Spleen (tissue), 11 donors: ENCODE measurements at regions not wholly inside any gene's neighbourhood (a gene's known extent, or its start where the extent isn't known, plus 50 kb on each side); places are given as distances from the start of the nearest gene placed in this dataset.

Experiments used
- DNase-seq: peaks from one replicate; pipeline ENCODE4 v3.0.0-alpha.2; 2020
- H3K27ac ChIP-seq, 8 donors: fragments of 200-600 bp; sonication (generic) in 7 of 8; 1 replicate in 4 of 8; 2 replicates in 4 of 8; pipeline versions ENCODE4 v1.5.0 to v1.8.0; 2016 to 2021; ENCODE audit warnings: inconsistent platforms in 4 of 8, mild to moderate bottlenecking in 4 of 8, moderate library complexity in 1 of 8
- H3K27me3 ChIP-seq, 7 donors: fragments of 200-600 bp; sonication (generic) in 6 of 7; replicated peaks in 1 of 7; 1 replicate in 4 of 7; 2 replicates in 3 of 7; pipeline versions ENCODE4 v1.5.0 to v1.8.0; 2016 to 2021; ENCODE audit warnings: inconsistent platforms in 3 of 7, mild to moderate bottlenecking in 1 of 7
- H3K36me3 ChIP-seq, 6 donors: fragments of 200-600 bp; sonication (generic) in 5 of 6; 1 replicate in 4 of 6; 2 replicates in 2 of 6; pipeline versions ENCODE4 v1.5.0 to v1.8.0; 2016 to 2021; ENCODE audit warnings: inconsistent platforms in 2 of 6
- H3K4me1 ChIP-seq, 6 donors: fragments of 200-600 bp; sonication (generic) in 5 of 6; 1 replicate in 3 of 6; 2 replicates in 3 of 6; pipeline versions ENCODE4 v1.5.0 to v1.8.0; 2016 to 2021; ENCODE audit warnings: inconsistent platforms in 3 of 6
- H3K4me3 ChIP-seq, 8 donors: fragments of 200-600 bp; sonication (generic) in 7 of 8; 1 replicate in 4 of 8; 2 replicates in 4 of 8; pipeline versions ENCODE4 v1.5.0 to v1.8.0; 2016 to 2021; ENCODE audit warnings: inconsistent platforms in 4 of 8, mild to moderate bottlenecking in 4 of 8, moderate library complexity in 2 of 8
- H3K9me3 ChIP-seq, 8 donors: fragments of 200-600 bp; sonication (generic) in 7 of 8; 1 replicate in 4 of 8; 2 replicates in 4 of 8; pipeline versions ENCODE4 v1.5.0 to v1.8.0; 2016 to 2021; ENCODE audit warnings: inconsistent platforms in 4 of 8
- CTCF ChIP-seq, 11 experiments: fragments of 200-600 bp in 7 of 11; fragments of 450-650 bp in 4 of 11; sonication (generic) in 4 of 11; IDR thresholded peaks in 8 of 11; conservative IDR thresholded peaks in 3 of 11; 1 replicate in 7 of 11; 2 replicates in 4 of 11; pipeline versions ENCODE4 v1.4.0 to v1.8.0; 2016 to 2021; ENCODE audit warnings: antibody characterized with exemption in 11 of 11, inconsistent platforms in 4 of 11, mild to moderate bottlenecking in 1 of 11
- POLR2A ChIP-seq, 3 donors: fragments of 450-650 bp; IDR thresholded peaks; one replicate each; pipeline ENCODE4 v1.5.1; 2017; ENCODE audit warnings: antibody characterized with exemption in 3 of 3, mild to moderate bottlenecking in 1 of 3
- POLR2AphosphoS5 ChIP-seq, 3 donors: sonication (generic); formaldehyde crosslinking; IDR thresholded peaks; one replicate each; pipeline ENCODE4 v1.5.1; 2017; ENCODE audit warnings: antibody characterized with exemption in 3 of 3
- WGBS, 5 donors: extraction: QIAGEN DNeasy Blood & Tissue Kit in 3 of 5; methylation state at CpG; one replicate each; pipeline versions ENCODE4 v1.1.5 to v1.1.7; 2013 to 2018; 5-methylcytosine and 5-hydroxymethylcytosine counted together
- intact Hi-C: fragments of 100-400 bp; cut with DNase I; formaldehyde crosslinking; loops from one replicate; pipeline ENCODE4 v1.15.0; 2023; ENCODE audit warnings: low total_unique reads
- donor health status: healthy with polysubstance abuse.
- donor health status: DM: no; HTN: no; CAD: no; lungs with moderate emphysema.
- donor health status: DM: no; HTN: no; CAD: no.
- donor health status: Bipolar disorder and iron deficiency.
- donor health status: healthy.
- donor health status: DM: no; HTN: no; CAD: no.
- donor health status: DM: yes; HTN: yes; CAD: no.

- 85 to 92% (median 87%) methylated on average over 4 of the region's 4 CpGs for WGBS, 5 donors
- no peaks in the 10 kb centered on the region for H3K9me3 ChIP-seq
- DNase-seq: no peak
- H3K27ac ChIP-seq: peak overlapping the region in 2 of 8 donors; percentile 8 to 13
- H3K36me3 ChIP-seq: no peaks in the 10 kb centered on the region
- H3K4me1 ChIP-seq: peaks cover 0 to 44% (median 18%) of the 10 kb centered on the region in 6 donors
- intact Hi-C loops: no loop called here
- TF ChIP-seq POLR2A (IDR thresholded peaks at IDR 0.05): no peak
- no peak for TF ChIP-seq POLR2AphosphoS5 (IDR thresholded peaks at IDR 0.05)
- TF ChIP-seq CTCF (IDR thresholded peaks at IDR 0.05 in 8 of 11, conservative IDR thresholded peaks at IDR 0.05 in 3 of 11): no peak
- peaks cover 0 to 23% (median 0%) of the 10 kb centered on the region in 7 donors for H3K27me3 ChIP-seq
- no peak overlapping the region for H3K4me3 ChIP-seq
These were observed 130.1 kb upstream of the TOP3B start for GRCh38 chr22:22112533-22113294.

GRCh38 chr22:22111983-22112382 is 129.4 kb upstream of the TOP3B start:
- DNase-seq: no peak
- 84 to 88% (median 85%) methylated on average over 2 of the region's 2 CpGs for WGBS, 5 donors
- H3K4me1 ChIP-seq: peaks cover 0 to 44% (median 18%) of the 10 kb centered on the region in 6 donors
- H3K27ac ChIP-seq: peak overlapping the region in 5 of 8 donors; percentile 63 to 85 (median 69)
- peaks cover 0 to 16% (median 0%) of the 10 kb centered on the region in 7 donors for H3K27me3 ChIP-seq
- TF ChIP-seq POLR2A (IDR thresholded peaks at IDR 0.05) (no peak), POLR2AphosphoS5 (IDR thresholded peaks at IDR 0.05) (no peak), CTCF (IDR thresholded peaks at IDR 0.05 in 8 of 11, conservative IDR thresholded peaks at IDR 0.05 in 3 of 11) (no peak)
- H3K9me3 ChIP-seq: no peaks in the 10 kb centered on the region
- intact Hi-C loops: no loop called here
- no peak overlapping the region for H3K4me3 ChIP-seq
- no peaks in the 10 kb centered on the region for H3K36me3 ChIP-seq

- peak overlapping the region in 5 of 8 donors; percentile 63 to 85 (median 69) for H3K27ac ChIP-seq
- TF ChIP-seq POLR2A (IDR thresholded peaks at IDR 0.05) (no peak), CTCF (IDR thresholded peaks at IDR 0.05 in 8 of 11, conservative IDR thresholded peaks at IDR 0.05 in 3 of 11) (no peak), POLR2AphosphoS5 (IDR thresholded peaks at IDR 0.05) (no peak)
- peaks cover 0 to 44% (median 18%) of the 10 kb centered on the region in 6 donors for H3K4me1 ChIP-seq
- peak overlapping the region in 1 of 8 donors; percentile 31 for H3K4me3 ChIP-seq
- intact Hi-C loops: no loop called here
- H3K9me3 ChIP-seq: no peaks in the 10 kb centered on the region
- no peaks in the 10 kb centered on the region for H3K36me3 ChIP-seq
- peaks cover 0 to 11% (median 0%) of the 10 kb centered on the region in 7 donors for H3K27me3 ChIP-seq
- DNase-seq: no peak
- 31 to 53% (median 45%) methylated on average over 4 of the region's 4 CpGs for WGBS, 5 donors
These were observed 128.7 kb upstream of the TOP3B start for GRCh38 chr22:22111267-22111751.

GRCh38 chr22:22110548-22111266 is 128.1 kb upstream of the TOP3B start:
- H3K27ac ChIP-seq: peak overlapping the region in 6 of 8 donors; percentile 16 to 85 (median 68)
- H3K9me3 ChIP-seq: no peaks in the 10 kb centered on the region
- peaks cover 0 to 7% (median 0%) of the 10 kb centered on the region in 7 donors for H3K27me3 ChIP-seq
- peak; percentile 93 for DNase-seq
- TF ChIP-seq POLR2A (IDR thresholded peaks at IDR 0.05): no peak
- TF ChIP-seq POLR2AphosphoS5 (IDR thresholded peaks at IDR 0.05): peak; percentile 24 to 66 (median 40)
- TF ChIP-seq CTCF (IDR thresholded peaks at IDR 0.05 in 8 of 11, conservative IDR thresholded peaks at IDR 0.05 in 3 of 11): peak in 10 of 11 experiments; percentile 50 to 70 (median 64)
- H3K4me3 ChIP-seq: peak overlapping the region in 1 of 8 donors; percentile 31
- no peaks in the 10 kb centered on the region for H3K36me3 ChIP-seq
- WGBS, 5 donors: 48 to 63% (median 59%) methylated on average over 7 of the region's 7 CpGs
- intact Hi-C loops: no loop called here
- H3K4me1 ChIP-seq: peaks cover 0 to 44% (median 18%) of the 10 kb centered on the region in 6 donors
